T-helper 1 cell treated with Interleukin-12 subunit alpha and Interleukin-12 subunit beta and Interleukin-4 antibody, amounts not matched to agents 30 ng/mL and 1 ng/mL, for 36 hours (primary cell): ENCODE measurements at regions not wholly inside any gene's neighbourhood (a gene's known extent, or its start where the extent isn't known, plus 50 kb on each side); places are given as distances from the start of the nearest gene placed in this dataset.

Experiments used
- intact Hi-C: fragments of 100-400 bp; cut with micrococcal nuclease; formaldehyde crosslinking; loops from one replicate; pipeline ENCODE4 v1.15.1; 2024

DNA sequence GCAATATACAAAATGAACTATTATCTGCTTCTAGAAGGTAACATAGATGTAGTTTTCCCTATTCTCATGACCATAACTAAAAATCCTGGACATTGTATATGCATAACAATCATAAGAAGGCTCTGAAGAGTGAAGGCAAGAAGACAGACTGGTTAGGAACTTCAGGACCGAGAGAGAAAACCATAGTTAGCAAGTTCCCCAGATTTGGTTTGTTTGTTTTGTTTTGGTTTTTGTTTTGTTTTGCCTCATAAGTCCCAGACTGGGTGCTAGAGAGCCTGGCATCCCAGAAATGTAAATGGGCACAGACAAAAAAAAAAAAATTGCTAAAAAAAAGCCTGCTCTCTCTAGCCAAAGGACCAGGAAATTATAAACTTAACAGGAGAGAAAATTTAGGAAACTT, 192.2 kb upstream of the FBXO11 start:
- intact Hi-C loops: no loop called here

DNA sequence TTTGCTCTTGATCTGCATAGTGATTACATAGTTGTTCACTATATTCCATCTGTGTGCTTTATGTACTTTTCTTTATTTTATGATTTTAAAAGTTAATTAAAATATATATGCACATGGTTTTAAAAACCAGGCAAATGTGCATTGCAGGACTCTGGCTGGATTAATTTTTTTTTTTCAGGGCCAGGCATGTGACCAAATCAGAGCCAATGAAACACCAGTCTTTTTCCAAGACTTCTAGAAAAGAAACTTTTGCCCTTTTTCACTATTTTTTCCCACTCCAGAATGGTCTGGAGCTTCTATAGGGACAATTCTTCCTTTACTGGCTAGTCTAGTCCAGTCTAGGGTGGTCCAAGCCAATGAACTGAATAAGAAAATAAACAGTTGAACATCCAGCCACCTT, 198.1 kb upstream of the FBXO11 start:
- intact Hi-C loops: no loop called here

DNA sequence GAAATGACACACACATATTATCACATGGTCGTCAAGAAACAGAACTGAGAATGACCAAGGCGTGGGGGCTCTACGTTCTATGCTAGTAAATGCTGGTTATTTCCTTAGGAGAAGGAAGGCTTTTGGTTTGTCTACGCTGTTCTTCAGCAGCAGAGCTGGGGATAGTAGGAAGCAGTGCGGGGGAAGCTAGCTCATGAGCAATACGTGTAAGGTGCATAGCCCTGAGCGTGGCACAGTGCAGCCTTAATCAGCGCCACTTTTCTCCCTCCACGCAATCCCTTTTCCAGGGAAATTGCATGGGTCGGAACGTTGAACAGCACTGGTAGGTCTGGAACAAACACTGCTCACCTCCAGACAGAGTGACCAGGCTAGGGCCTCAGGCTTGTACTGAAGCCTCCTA, 199.6 kb upstream of the FBXO11 start:
- intact Hi-C loops: loop anchor here (1.0 to 5.0 kb wide), 9 partner anchors 200 to 771 kb away; partner anchors contain the start of genes FBXO11, MSH2, MSH6 and STON1

DNA sequence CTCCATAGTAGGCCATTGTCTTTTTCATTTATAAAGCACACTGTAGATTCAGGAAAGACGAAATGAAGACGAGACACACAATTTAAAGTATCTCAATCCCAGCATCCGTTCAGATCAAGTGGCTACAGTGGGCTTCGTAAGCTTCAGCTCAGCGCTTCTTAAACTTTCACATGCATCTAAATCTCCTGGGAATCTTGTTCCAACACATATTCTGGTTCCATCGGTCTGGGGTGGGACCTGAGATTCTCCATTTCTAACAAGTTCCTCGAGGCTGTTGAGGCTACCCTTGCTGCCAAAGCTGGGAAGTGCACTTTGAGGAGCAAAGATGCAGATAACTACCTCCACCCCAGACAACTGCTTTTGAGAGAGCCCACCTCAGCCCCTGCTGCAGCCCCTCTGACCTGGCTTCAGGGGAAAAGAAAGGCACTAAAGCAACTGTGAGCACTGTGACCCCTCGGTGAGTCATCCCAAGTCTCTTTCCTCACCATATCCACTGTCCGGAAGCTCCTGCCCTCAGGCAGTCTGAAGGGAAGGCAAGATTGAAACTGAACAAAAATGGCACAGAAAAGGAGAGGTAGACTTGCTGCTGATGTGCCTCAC, 201.1 kb upstream of the FBXO11 start:
- intact Hi-C loops: loop anchor here (2.0 to 5.0 kb wide), 2 partner anchors 585 to 705 kb away; partner anchors contain the start of gene MSH2

DNA sequence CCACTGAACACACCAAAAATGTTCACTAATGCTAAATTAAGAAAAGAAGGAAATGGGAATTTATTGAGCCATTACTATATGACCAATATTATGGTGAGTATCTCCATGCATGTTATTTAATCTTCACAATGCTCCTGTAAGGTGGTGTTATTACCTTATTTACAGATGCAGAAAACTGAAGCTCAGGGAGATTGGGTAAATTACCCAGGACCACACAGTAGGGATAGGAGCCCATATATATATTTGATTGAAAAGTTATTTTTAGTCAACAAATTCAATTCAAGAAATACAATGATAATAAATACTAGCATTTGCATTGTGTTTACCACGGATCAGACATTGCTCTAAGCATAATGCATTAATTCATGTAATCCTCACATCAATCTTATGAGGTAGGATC, 202.2 kb upstream of the FBXO11 start:
- intact Hi-C loops: loop anchor here (5.0 kb wide), 1 partner anchor 586 kb away; no protein-coding TSS in a partner anchor

DNA sequence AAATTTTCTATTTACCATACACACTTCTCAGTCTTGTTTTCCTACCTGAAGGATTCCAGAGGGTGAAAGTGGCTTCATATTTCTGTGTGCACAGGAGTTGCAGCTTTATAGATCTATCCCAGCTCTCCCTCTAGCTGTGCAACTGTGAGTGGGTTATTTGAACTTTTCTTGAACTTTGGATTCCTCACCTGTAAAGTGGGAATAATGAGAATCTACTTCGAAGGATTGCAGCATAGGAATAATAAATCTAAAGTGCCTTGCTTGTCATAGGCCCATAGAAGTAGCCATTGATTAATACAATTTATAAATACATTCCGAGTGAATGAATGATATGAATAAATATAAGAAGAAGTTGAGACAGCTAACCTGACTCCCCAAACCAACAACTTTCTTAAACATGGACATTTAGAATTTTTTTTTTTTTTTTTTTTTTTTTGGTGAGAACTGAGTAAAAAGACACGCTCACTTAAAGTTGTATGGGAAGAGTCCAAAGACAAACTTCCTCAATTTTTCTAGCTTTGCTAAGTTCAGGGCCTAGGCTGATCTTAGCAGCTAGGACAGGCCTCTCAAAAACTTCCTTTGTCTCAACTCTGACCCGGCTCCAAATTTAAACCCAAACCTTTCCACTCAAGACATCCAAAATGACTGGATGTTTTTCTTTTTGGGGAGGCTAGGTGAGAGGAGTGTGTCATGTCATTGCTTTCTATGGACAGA, 203.3 kb upstream of the FBXO11 start:
- intact Hi-C loops: loop anchor here (5.0 kb wide), 1 partner anchor 587 kb away; no protein-coding TSS in a partner anchor

DNA sequence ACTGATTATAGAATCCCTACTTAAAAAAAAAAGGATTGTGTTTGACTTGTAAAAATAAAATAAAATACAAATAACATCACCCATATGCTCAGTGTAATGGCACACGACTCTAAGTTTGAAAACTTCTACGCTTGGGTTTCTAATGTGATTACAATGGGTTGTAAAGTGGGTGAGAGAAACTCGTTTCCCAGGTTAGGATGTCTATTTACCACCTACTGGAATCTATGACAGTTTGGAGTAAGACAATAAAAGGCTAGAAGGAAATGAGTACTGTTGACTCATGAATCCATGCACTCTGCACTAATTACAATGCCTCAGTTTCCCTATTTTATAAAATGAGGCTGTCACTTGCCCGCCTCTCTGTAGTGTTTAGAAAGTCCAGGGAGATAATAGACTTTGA, 204.0 kb upstream of the FOXN2 start:
- intact Hi-C loops: no loop called here

DNA sequence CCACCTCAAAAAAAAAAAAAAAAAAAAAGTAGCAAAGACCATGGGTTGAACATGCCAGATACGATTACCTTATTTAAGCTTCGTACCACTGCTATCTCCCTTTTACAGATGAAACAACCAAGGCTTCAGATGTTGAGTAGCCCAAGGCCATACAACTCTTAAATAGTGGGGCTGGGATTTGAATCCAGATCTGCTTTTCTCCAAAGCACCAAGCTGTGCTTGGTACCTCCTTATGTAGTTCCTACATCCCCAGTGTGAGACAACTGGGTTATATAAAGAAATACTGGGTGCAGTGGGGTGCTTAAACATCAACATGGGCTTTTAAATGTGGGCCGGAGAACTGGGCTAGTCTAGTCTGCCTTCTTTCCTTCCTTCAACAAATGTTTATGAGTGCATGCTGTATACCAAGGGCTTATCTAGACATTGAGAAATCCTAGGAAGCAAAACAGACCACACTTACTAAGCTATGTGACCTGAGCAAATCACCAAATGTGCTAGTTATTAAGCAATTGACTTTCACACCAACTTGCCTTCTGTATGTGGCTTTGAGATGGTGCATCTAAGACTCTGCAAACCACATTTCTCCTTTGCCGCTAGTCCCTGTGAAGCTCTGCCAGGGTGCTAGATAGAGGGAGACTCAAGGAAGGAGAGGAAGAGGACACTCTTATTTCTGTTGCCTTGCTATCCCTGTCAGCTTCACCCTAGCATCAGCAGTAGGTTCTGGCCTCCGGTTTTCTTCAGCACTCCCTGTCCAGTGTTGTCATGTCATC, 201.4 kb upstream of the FOXN2 start:
- intact Hi-C loops: no loop called here

DNA sequence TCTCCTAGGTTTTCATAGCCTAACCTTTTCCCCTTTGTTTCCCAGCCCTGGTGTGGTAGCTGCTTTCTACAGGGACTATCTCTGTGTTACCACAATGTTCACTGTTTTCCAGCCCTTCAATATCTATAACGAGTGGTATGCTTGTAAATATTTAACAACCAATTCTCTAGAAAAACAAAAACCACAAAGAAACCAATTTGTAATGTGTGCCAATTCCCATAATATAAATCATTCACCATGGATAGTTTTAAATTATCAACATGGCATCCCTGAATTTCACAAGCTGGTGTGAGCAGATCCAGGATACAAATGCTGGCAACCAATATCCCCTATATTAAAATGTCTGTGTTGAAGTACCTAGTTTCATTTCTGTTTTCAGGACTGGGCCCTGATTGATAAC, 200.7 kb upstream of the FOXN2 start:
- intact Hi-C loops: no loop called here

DNA sequence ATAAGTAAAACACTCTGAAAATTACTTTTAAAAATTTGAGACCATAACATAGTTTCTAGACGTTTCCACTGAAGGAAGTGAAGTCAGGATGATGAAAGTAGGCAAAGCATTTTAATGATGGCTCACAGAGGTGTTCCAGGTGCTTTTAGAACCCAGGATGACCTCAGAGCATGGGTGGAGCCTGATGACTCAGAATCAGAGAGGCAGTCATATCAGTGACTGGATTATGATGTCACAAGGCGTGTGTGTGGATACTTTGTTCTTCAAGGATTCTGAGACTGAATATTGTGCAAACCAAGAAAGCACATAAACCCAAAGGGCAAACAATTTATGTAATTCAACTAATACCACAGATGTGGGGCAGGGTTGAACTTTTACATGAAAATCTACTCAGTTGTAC, 200.2 kb upstream of the FOXN2 start:
- intact Hi-C loops: no loop called here

DNA sequence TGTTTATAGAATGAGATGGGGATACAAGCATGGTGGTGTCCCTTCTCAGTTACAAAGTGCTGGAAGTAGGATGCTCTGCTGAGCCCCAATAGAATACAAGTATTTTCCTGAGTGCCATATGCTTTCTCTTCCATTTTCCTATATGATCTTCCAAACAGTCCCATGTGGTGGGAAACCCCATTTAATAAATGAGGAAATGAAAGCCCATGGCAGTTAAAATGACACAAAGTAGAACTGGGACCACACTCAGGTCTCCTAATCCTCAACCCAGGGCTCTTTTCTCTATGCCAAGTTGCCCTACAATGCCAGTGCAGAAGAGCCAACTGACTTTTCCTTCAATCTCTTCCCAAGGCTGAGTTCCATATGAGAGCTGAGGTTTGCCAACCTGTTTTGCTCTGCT, 198.0 kb upstream of the FOXN2 start:
- intact Hi-C loops: no loop called here

DNA sequence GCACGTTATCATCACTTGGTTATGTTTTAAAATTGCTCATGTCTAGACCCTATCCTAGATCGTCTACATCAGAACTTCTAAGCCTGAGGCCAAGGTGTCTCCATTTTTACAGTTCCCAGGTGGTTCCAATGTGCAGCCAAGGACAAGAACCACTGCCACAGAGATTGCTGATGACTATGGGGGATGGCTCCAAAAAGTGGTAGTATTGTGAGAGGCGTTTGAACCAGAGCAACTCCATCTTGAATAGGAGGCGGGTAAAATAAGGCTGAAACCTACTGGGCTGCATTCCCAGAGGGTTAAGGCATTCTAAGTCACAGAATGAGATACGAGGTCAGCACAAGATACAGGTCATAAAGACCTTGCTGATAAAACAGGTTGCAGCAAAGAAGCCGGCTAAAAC, 195.6 kb upstream of the FOXN2 start:
- intact Hi-C loops: no loop called here

DNA sequence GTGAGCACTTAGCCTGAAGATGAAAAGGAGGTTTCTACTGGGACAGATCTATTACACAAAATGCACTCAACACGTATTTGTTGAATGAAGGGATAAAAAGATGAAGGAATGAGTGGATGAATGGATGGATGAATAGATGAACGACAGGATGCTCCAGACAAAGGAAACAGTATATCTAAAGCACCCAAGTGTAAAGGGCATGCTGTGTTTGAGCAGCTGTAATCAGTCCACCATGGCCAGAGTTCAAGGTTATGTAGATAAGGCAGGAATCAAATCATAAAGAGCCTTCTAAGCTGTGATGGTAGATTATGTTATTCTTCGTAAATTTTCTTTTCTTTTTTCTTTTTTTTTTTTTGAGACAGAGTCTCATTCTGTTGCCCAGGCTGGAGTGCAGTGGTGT, 194.4 kb upstream of the FOXN2 start:
- intact Hi-C loops: no loop called here

DNA sequence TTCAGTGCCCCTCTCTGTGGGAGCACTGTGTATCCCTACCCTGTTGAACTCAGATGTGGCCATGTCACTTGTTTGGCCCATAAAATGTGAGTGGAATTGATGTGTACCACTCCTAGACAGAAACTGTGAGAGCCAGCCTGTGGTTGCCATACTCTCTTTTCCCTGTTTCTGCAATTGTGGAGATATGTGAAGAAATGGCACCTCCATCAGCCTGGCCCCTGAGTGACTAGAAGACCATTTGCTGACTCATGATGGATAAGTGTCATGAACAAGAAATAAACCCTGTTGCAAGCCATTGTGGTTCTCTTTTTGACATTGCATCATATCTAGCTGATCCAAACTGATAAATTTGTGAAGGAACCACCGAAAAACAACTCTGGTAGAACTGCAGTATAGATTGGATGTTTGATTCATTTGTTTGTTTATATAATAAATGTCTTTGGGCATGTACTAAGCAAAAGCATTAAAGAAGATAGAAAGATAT, 193.7 kb upstream of the FOXN2 start:
- intact Hi-C loops: no loop called here

DNA sequence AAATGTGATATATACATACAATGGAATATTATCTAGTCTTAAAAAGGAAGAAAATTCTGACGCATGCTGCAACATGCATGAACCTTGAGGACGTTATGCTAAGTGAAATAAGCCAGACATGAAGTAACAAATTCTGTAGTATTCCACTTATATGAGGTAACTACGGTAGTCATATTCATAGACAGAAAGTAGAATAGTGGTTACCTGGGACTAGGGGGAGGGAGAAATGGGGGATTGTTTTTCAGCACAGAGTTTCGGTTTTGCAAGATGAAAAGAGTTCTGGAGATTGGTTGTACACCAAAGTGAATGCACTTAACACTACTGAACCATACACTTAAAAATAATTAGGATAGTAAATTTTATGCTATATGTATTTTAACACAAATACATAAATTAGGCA, 192.3 kb upstream of the FOXN2 start:
- intact Hi-C loops: no loop called here

DNA sequence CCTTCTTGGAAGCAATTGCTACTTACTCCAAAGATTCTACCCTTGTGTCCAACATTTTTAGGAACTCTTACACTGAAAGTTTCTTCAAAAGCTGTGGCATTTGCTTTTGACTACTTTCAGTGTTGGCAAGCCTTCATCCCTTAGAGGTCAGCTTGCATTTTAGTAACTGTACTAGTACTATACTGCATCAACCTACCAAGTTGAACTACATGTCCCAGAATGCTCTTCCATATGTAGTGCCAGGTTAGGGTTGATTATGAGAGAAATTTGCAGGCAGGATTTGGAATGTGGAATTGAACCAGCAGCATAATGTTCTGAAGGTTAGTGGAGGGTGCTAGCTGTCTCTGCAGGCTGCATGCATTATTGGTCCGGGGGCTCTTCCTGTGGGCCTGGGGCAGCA, 189.9 kb upstream of the FOXN2 start:
- intact Hi-C loops: no loop called here

DNA sequence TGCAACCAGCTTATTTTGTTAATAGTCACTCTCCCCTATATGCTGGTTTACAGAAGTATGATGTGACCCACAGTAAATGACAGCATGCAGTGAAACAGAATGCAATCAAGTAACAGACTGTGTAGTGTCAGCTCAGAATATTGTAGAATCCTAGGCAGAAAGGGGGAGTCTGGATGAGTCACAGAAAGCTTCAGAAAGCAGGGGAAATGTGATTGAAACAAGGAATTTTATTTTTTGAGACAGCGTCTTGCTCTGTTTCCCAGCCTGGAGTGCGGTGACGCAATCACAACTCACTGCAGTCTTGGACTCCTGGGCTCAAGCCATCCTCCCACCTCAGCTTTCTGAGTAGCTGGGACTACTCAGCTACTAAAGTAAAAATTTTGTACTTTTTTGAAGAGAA, 188.3 kb upstream of the FOXN2 start:
- intact Hi-C loops: no loop called here

DNA sequence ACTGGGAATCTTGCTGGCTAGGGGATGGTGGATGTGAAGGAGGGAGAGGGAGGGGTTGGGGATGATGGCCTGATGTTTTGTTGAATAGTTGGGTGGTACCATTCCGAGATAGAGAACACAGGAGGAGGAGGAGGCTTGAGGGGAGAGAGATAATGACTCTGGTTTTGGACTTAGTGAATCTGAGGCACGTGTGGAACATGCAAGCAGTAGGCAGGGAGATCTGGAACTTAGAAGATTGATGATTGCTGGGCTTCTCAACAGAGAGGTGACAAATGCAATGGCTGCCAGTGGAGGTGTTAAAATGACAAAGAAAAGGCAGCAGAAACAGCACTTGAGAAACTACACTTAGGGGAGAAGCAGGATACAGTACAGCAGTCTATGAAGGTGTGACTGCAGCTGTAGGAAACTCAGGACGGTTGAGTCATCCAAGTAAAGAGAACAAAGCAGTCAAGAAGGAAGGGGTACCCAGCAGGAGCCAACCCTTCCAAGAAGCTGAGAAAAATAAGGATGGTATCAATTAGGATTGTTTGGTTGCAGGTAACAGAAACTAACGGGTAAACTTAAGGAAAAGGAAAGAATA, 186.8 kb upstream of the FOXN2 start:
- intact Hi-C loops: no loop called here

DNA sequence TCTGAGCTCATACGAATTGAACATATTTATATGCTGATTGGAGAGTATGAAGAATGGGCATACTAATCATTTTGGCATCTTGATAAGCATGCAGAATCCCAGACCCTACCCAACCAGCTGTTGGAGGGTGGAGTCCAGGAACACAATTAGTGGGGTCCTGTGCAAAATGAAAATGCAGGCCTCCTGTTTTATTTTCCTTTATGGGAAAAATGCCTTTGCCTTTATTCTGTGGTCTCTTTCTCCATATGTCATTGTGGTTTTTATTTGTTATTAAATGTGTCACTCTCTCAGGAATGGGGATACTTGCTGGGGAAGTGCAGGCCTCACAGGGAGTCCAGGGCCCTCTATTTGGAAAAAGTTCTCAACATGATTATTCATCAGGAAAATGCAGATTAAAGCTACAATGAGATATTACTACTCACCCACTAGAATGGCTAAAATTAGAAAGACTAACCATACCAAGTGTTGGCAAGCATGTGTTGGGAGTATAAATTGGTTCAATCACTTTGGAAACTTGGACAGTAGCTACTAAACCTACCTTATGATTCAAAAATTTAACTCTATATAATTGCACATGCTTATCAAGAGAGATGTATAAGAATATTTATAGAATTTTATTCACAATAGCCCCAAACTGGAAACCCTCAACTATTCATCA, 185.1 kb upstream of the FOXN2 start:
- intact Hi-C loops: no loop called here

DNA sequence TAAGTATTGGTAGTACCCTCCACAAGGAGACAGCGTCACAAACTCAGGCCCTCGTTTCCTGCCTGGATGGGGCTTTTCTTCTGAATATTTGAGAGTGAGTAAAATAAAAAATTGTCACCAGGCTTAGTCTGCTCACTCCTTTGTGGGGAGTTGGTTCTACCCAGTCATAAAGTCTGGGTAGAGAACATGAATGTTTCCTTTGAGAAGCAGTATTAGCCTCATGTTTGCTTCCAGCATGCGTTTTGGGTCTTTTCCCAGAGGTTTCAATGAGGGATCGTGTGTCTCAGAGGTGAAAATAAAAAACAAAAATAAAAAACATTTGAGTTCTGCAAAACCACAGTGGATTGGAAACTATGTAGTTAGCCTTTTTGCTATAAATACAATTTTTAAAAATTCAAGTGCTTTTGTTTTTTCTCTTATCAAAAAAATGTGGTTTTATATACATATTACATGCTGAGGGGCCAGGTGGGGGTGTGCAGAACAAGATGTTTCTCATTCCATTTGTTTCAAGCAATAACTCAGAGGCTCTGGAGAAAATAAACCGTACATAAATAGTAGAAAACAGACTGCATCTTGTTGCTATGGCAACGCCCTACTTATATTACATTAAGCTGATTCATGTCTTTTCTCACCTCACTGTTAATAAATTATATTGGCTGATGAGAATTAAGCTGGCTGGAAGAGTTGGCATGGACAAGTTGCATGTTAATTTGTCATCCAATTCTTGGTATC, 182.8 kb upstream of the FOXN2 start:
- intact Hi-C loops: no loop called here

DNA sequence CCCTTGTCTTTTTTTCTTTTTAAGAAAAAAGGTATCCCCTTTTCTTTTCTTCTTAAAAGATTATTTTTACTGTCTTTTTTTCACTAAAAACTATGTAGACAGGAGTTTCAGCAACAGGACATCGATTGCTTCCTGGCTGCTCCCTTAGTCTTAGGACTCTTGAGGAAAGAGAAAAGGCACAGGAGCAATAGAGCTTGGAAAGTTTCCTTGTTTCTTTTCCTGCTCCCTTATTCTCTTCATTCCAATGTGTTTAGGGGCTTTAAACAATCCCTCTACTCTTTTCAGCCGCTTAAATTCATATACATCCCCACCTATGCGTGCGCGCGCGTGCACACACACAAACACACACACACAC, 182.2 kb upstream of the FOXN2 start:
- intact Hi-C loops: no loop called here
